ENCODE measurements at regions not wholly inside any gene's neighbourhood (a gene's known extent, or its start where the extent isn't known, plus 50 kb on each side); places are given as distances from the start of the nearest gene placed in this dataset.

DNA sequence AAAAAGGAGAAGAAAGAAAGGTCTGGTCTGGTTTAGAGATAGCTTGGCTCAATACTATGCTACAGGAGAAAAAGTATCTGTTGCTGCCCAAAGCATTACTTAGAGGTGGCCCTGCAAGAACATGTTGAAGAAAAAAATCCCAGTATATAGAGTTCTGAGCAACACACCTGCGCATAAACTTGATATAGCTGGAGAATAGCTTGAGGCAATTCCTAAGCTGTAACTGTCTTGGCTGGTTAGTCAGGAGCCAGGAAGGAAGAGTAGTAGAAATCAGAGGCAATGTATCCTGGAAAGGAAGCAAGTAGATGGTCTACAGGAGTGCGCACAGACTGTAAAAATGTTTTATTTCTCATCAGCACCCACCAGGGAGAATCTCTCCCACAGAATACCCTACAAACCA, 209.7 kb downstream of the SLITRK1 start:
- TF ChIP-seq, protein P1, sequence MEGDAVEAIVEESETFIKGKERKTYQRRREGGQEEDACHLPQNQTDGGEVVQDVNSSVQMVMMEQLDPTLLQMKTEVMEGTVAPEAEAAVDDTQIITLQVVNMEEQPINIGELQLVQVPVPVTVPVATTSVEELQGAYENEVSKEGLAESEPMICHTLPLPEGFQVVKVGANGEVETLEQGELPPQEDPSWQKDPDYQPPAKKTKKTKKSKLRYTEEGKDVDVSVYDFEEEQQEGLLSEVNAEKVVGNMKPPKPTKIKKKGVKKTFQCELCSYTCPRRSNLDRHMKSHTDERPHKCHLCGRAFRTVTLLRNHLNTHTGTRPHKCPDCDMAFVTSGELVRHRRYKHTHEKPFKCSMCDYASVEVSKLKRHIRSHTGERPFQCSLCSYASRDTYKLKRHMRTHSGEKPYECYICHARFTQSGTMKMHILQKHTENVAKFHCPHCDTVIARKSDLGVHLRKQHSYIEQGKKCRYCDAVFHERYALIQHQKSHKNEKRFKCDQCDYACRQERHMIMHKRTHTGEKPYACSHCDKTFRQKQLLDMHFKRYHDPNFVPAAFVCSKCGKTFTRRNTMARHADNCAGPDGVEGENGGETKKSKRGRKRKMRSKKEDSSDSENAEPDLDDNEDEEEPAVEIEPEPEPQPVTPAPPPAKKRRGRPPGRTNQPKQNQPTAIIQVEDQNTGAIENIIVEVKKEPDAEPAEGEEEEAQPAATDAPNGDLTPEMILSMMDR (IDR thresholded peaks at IDR 0.05), result no peak
- no peak for TF ChIP-seq POLR2A (IDR thresholded peaks at IDR 0.05)
